HEK293 (cell line): ENCODE measurements at regions not wholly inside any gene's neighbourhood (a gene's known extent, or its start where the extent isn't known, plus 50 kb on each side); places are given as distances from the start of the nearest gene placed in this dataset.

Experiments used
- CTCF ChIA-PET: fragments of 350-600 bp; formaldehyde crosslinking; extraction: SDS; loops from one replicate; lab custom pipeline; 2021; ENCODE audit warnings: antibody characterized with exemption; lab: Yijun Ruan, JAX
- POLR2A ChIA-PET: fragments of 300-600 bp; formaldehyde crosslinking; extraction: SDS; loops from one replicate; lab custom pipeline; 2020; ENCODE audit warnings: antibody characterized with exemption, inconsistent platforms; lab: Yijun Ruan, JAX
- H3K27ac ChIP-seq: fragments of 200-500 bp; sonication (Bioruptor generic); 2 replicates; pipeline ENCODE4 v1.5.1; 2014; ENCODE audit warnings: low read depth, low read length, control low read depth, inconsistent platforms; ENCODE audit errors: extremely low read depth
- H3K36me3 ChIP-seq, 2 experiments: fragments of 200-500 bp in 1 of 2; sonication (Bioruptor generic) in 1 of 2; 1 replicate in 1 of 2; 2 replicates in 1 of 2; pipeline ENCODE4 v1.5.1; 2014 to 2017; ENCODE audit warnings: inconsistent platforms in 2 of 2, low read length in 2 of 2; ENCODE audit not compliant: control insufficient read depth in 2 of 2, insufficient read depth in 1 of 2
- H3K4me1 ChIP-seq: fragments of 200-500 bp; sonication (Bioruptor generic); 2 replicates; pipeline ENCODE4 v1.5.1; 2014; ENCODE audit warnings: mild to moderate bottlenecking, low read length, inconsistent platforms; ENCODE audit not compliant: control insufficient read depth, insufficient read depth
- H3K4me3 ChIP-seq: 2 replicates; pipeline ENCODE4 v1.5.1; 2011; ENCODE audit warnings: low read depth, mild to moderate bottlenecking, control low read depth, low read length, moderate library complexity
- H3K9me3 ChIP-seq: fragments of 200-500 bp; sonication (Bioruptor generic); 2 replicates; pipeline ENCODE4 v1.5.1; 2014; ENCODE audit warnings: low read depth, low read length, inconsistent platforms; ENCODE audit not compliant: control insufficient read depth, insufficient read depth
- HOXD13 ChIP-seq: sonication (generic); formaldehyde crosslinking; IDR thresholded peaks from 2 replicates; pipeline ENCODE4 v1.8.0; 2022; ENCODE audit warnings: missing genetic modification reagents, borderline replicate concordance
- PATZ1 ChIP-seq: fragments of 450-650 bp; formaldehyde crosslinking; IDR thresholded peaks from 2 replicates; pipeline ENCODE4 v1.5.1; 2016; ENCODE audit warnings: missing biosample characterization, missing genetic modification characterization
- SCRT2 ChIP-seq: fragments of 450-650 bp; formaldehyde crosslinking; IDR thresholded peaks from 2 replicates; pipeline ENCODE4 v1.5.1; 2016; ENCODE audit warnings: missing biosample characterization, missing genetic modification characterization
- SP7 ChIP-seq: fragments of 450-650 bp; formaldehyde crosslinking; IDR thresholded peaks from 2 replicates; pipeline ENCODE4 v1.5.1; 2016; ENCODE audit warnings: missing biosample characterization, missing genetic modification characterization
- ZNF112 ChIP-seq: fragments of 450-650 bp; formaldehyde crosslinking; IDR thresholded peaks from 2 replicates; pipeline ENCODE4 v1.5.0; 2017; ENCODE audit warnings: missing biosample characterization, missing genetic modification characterization
- ZNF114 ChIP-seq: fragments of 450-650 bp; formaldehyde crosslinking; IDR thresholded peaks from 2 replicates; pipeline ENCODE4 v1.5.0; 2017; ENCODE audit warnings: missing biosample characterization, missing genetic modification characterization
- ZNF121 ChIP-seq: fragments of 450-650 bp; formaldehyde crosslinking; IDR thresholded peaks from 2 replicates; pipeline ENCODE4 v1.5.1; 2016; ENCODE audit warnings: missing biosample characterization, missing genetic modification characterization
- ZNF24 ChIP-seq: fragments of 450-650 bp; formaldehyde crosslinking; IDR thresholded peaks from 2 replicates; pipeline ENCODE4 v1.5.1; 2016; ENCODE audit warnings: missing biosample characterization, missing genetic modification characterization
- ZNF404 ChIP-seq: fragments of 450-650 bp; formaldehyde crosslinking; IDR thresholded peaks from 2 replicates; pipeline ENCODE4 v1.5.1; 2017; ENCODE audit warnings: missing biosample characterization, missing genetic modification characterization
- ZNF473 ChIP-seq: fragments of 450-650 bp; formaldehyde crosslinking; IDR thresholded peaks from 2 replicates; pipeline ENCODE4 v1.5.1; 2017; ENCODE audit warnings: missing biosample characterization, missing genetic modification characterization
- ZNF544 ChIP-seq: fragments of 450-650 bp; formaldehyde crosslinking; IDR thresholded peaks from 2 replicates; pipeline ENCODE4 v1.5.0; 2017; ENCODE audit warnings: missing biosample characterization, missing genetic modification characterization
- ZNF561 ChIP-seq: fragments of 450-650 bp; IDR thresholded peaks from 2 replicates; pipeline ENCODE4 v1.5.1; 2018; ENCODE audit warnings: missing biosample characterization, missing genetic modification characterization, borderline replicate concordance
- ZNF664 ChIP-seq: fragments of 450-650 bp; formaldehyde crosslinking; IDR thresholded peaks from 2 replicates; pipeline ENCODE4 v1.5.1; 2016; ENCODE audit warnings: missing biosample characterization, missing genetic modification characterization
- ZNF777 ChIP-seq: fragments of 450-650 bp; formaldehyde crosslinking; IDR thresholded peaks from 2 replicates; pipeline ENCODE4 v1.5.1; 2017; ENCODE audit warnings: missing biosample characterization, missing genetic modification characterization, borderline replicate concordance
- ZNF785 ChIP-seq: fragments of 450-650 bp; formaldehyde crosslinking; IDR thresholded peaks from 2 replicates; pipeline ENCODE4 v1.5.1; 2016; ENCODE audit warnings: missing biosample characterization, missing genetic modification characterization
- ZSCAN23 ChIP-seq: fragments of 450-650 bp; formaldehyde crosslinking; IDR thresholded peaks from 2 replicates; pipeline ENCODE4 v1.5.1; 2016; ENCODE audit warnings: missing biosample characterization, missing genetic modification characterization
- ZSCAN4 ChIP-seq: fragments of 450-650 bp; formaldehyde crosslinking; IDR thresholded peaks from 2 replicates; pipeline ENCODE4 v1.5.1; 2017; ENCODE audit warnings: missing biosample characterization, missing genetic modification characterization
- TF ChIP-seq, protein P1 (sequence below): fragments of 450-650 bp; formaldehyde crosslinking; IDR thresholded peaks from 2 replicates; pipeline ENCODE4 v1.5.1; 2016; ENCODE audit warnings: missing biosample characterization, missing genetic modification characterization, low read depth
- TF ChIP-seq, protein P2 (sequence below): fragments of 450-650 bp; formaldehyde crosslinking; optimal IDR thresholded peaks from 2 replicates; pipeline ENCODE3; 2016; ENCODE audit warnings: missing biosample characterization, mild to moderate bottlenecking, missing genetic modification characterization
- TF ChIP-seq, protein P3 (sequence below): fragments of 450-650 bp; formaldehyde crosslinking; IDR thresholded peaks from 2 replicates; pipeline ENCODE4 v1.5.1; 2017; ENCODE audit warnings: missing biosample characterization, missing genetic modification characterization
- TF ChIP-seq, protein P4 (sequence below): fragments of 450-650 bp; formaldehyde crosslinking; IDR thresholded peaks from 2 replicates; pipeline ENCODE4 v1.5.1; 2016; ENCODE audit warnings: missing biosample characterization, missing genetic modification characterization

- TF ChIP-seq SP7 (tag by site-specific recombination), result no peak
- TF ChIP-seq ZNF121 (tag by site-specific recombination), result no peak
- no peak for TF ChIP-seq ZNF544 (tag by site-specific recombination)
- no peak for TF ChIP-seq ZNF664 (tag by site-specific recombination)
- TF ChIP-seq PATZ1 (tag by site-specific recombination), result no peak
- TF ChIP-seq ZSCAN4 (tag by site-specific recombination), result no peak
- TF ChIP-seq, all 188 proteins: peak for 0
Measured at GRCh38 chr6:156283091-156283490, 494.1 kb upstream of the ARID1B start (continued).

DNA sequence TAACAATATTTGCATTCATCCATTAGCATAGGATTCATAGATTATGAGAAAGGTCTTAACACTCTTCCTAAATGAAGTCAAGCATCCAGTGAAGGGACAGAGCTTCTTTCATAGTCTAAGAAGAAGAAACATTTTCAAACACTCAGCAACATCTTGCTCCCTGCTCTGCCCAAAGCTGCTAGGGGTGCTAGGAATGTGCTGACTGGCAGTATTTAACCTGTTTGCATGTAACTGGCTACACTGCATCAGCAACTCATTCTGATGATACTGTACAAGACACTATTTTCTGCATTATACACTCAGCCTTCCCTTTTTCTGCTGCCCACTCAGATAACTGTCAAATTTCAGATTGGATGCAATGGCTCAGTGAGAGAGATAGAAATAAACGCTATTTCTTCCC lies 495.1 kb upstream of the ARID1B start:
- H3K27ac ChIP-seq, result no peak overlapping the region
- no peaks in the 10 kb centered on the region for H3K36me3 ChIP-seq
- no peak overlapping the region for H3K4me3 ChIP-seq
- ChIA-PET POLR2A (no interaction called here), CTCF (no interaction called here)
- no peaks in the 10 kb centered on the region for H3K9me3 ChIP-seq
- H3K4me1 ChIP-seq, result no peaks in the 10 kb centered on the region
- TF ChIP-seq ZNF114 (no peak), ZNF24 (tag by site-specific recombination) (no peak), ZNF473 (tag by site-specific recombination) (no peak), SCRT2 (no peak), ZNF404 (tag by site-specific recombination) (no peak)
- TF ChIP-seq, protein P1, sequence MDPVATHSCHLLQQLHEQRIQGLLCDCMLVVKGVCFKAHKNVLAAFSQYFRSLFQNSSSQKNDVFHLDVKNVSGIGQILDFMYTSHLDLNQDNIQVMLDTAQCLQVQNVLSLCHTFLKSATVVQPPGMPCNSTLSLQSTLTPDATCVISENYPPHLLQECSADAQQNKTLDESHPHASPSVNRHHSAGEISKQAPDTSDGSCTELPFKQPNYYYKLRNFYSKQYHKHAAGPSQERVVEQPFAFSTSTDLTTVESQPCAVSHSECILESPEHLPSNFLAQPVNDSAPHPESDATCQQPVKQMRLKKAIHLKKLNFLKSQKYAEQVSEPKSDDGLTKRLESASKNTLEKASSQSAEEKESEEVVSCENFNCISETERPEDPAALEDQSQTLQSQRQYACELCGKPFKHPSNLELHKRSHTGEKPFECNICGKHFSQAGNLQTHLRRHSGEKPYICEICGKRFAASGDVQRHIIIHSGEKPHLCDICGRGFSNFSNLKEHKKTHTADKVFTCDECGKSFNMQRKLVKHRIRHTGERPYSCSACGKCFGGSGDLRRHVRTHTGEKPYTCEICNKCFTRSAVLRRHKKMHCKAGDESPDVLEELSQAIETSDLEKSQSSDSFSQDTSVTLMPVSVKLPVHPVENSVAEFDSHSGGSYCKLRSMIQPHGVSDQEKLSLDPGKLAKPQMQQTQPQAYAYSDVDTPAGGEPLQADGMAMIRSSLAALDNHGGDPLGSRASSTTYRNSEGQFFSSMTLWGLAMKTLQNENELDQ, result no peak
- TF ChIP-seq, protein P2, sequence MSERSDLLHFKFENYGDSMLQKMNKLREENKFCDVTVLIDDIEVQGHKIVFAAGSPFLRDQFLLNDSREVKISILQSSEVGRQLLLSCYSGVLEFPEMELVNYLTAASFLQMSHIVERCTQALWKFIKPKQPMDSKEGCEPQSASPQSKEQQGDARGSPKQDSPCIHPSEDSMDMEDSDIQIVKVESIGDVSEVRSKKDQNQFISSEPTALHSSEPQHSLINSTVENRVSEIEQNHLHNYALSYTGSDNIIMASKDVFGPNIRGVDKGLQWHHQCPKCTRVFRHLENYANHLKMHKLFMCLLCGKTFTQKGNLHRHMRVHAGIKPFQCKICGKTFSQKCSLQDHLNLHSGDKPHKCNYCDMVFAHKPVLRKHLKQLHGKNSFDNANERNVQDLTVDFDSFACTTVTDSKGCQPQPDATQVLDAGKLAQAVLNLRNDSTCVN (tag by site-specific recombination), result no peak

GRCh38 chr6:156281266-156281665 lies 495.9 kb upstream of the ARID1B start:
- no peaks in the 10 kb centered on the region for H3K36me3 ChIP-seq
- TF ChIP-seq ZNF777 (tag by site-specific recombination) (no peak), ZNF473 (tag by site-specific recombination) (no peak), ZNF785 (tag by site-specific recombination) (no peak), HOXD13 (no peak), ZNF112 (tag by site-specific recombination) (no peak), ZSCAN23 (no peak), ZNF561 (no peak)
- TF ChIP-seq, protein P1, result no peak
- TF ChIP-seq, protein P3, sequence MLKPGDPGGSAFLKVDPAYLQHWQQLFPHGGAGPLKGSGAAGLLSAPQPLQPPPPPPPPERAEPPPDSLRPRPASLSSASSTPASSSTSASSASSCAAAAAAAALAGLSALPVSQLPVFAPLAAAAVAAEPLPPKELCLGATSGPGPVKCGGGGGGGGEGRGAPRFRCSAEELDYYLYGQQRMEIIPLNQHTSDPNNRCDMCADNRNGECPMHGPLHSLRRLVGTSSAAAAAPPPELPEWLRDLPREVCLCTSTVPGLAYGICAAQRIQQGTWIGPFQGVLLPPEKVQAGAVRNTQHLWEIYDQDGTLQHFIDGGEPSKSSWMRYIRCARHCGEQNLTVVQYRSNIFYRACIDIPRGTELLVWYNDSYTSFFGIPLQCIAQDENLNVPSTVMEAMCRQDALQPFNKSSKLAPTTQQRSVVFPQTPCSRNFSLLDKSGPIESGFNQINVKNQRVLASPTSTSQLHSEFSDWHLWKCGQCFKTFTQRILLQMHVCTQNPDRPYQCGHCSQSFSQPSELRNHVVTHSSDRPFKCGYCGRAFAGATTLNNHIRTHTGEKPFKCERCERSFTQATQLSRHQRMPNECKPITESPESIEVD, result no peak
- TF ChIP-seq, protein P4, sequence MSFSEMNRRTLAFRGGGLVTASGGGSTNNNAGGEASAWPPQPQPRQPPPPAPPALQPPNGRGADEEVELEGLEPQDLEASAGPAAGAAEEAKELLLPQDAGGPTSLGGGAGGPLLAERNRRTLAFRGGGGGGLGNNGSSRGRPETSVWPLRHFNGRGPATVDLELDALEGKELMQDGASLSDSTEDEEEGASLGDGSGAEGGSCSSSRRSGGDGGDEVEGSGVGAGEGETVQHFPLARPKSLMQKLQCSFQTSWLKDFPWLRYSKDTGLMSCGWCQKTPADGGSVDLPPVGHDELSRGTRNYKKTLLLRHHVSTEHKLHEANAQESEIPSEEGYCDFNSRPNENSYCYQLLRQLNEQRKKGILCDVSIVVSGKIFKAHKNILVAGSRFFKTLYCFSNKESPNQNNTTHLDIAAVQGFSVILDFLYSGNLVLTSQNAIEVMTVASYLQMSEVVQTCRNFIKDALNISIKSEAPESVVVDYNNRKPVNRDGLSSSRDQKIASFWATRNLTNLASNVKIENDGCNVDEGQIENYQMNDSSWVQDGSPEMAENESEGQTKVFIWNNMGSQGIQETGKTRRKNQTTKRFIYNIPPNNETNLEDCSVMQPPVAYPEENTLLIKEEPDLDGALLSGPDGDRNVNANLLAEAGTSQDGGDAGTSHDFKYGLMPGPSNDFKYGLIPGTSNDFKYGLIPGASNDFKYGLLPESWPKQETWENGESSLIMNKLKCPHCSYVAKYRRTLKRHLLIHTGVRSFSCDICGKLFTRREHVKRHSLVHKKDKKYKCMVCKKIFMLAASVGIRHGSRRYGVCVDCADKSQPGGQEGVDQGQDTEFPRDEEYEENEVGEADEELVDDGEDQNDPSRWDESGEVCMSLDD (tag by site-specific recombination), result no peak
- no peaks in the 10 kb centered on the region for H3K4me1 ChIP-seq
- H3K27ac ChIP-seq, result no peak overlapping the region
- no peak overlapping the region for H3K4me3 ChIP-seq
- POLR2A ChIA-PET, result no interaction called here
- CTCF ChIA-PET, result no interaction called here
- no peaks in the 10 kb centered on the region for H3K9me3 ChIP-seq
